GM19452 (cell line): ENCODE measurements at regions not wholly inside any gene's neighbourhood (a gene's known extent, or its start where the extent isn't known, plus 50 kb on each side); places are given as distances from the start of the nearest gene placed in this dataset.
"Not testable (repeated sequence)": the region's sequence is repeated elsewhere in the genome, so short reads cannot be mapped to it uniquely, and the experiment has no call there.

Experiments
- ATAC-seq: cut with Tn5 transposase; IDR thresholded peaks from one replicate; pipeline ENCODE4 v1.9.1; 2021; ENCODE audit not compliant: unreplicated experiment

DNA sequence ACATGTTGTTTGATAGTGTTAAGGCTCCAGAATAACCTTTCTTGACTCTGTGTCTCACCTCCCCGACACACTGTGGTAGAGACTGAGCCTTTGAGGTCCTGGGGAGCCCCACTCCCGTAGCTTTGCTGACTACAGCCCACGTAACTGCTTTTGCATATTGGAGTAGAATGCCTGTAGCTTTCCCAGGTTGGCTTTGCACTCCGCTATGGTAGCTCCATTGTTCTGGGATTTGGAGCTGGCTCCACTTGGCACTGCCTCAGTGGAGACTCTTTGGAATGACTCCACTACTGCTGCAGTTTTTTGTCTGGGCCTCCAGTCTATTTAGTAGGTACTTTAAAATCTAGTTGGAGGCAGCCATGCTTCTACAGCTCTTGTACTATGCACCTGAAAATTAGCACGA, 56.2 kb upstream of the ANXA1 start:
- ATAC-seq: no peak

DNA sequence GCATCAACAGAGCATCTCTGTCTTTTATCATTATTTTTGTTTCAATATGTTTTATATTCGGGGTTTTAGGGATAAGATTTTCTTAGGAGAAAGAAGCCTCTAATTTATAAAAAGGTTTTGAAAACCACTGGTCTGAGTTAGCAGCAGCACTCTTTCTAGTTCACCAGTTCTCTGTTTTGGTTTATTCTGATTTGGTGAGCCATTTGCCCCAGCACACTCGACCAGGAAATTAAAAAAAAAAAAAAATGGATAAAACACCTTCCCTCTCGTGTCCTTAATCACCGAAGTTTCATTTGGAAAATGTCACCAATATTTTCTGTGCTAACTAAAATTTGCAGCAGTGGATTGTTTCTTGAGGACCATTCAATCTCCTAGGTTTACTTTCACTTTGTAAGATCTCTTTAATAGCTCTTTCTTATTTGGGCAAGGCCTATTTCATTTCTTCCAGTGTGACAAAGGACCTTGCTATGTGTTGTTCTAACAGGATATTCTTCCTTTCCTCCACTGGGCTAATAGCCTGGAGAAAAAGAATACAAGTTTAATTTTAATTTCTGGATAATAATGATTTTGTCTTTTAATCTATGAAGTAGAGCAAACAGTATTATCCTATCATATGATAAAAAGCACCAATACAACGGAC, 57.8 kb upstream of the ANXA1 start:
- ATAC-seq: no peak

DNA sequence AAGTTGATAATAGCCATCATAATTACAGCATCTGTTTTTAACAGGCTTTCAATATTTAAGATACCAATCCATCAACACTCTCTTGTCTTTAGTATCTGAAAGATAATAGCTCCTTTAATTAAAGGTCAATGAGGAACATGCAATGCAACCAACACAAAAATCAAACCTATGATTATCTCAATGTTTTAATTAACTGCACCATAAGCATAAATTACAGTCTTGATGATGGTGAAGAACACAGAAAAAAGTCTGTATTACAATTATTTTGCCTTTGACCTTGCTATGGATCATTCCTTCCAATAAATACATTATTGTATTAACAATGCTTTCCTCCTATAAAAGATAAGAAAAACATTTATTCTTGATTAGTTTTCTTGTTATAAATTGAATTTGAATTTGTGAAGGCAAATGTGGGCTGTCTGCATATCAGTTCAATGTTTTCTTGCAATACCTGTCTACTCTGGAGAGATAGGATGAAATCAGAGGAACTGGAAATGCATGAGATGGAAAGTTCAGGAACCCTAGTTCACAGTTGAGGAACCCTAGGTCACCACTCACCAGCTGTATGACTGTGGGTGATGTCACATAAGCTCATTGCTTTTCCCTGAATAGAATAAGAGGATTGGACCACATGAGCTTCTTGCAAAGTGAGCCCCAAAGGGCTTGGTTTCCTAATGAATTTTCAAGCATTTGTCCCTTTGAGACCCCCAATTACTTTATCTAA, 58.5 kb upstream of the ANXA1 start:
- ATAC-seq: no peak

DNA sequence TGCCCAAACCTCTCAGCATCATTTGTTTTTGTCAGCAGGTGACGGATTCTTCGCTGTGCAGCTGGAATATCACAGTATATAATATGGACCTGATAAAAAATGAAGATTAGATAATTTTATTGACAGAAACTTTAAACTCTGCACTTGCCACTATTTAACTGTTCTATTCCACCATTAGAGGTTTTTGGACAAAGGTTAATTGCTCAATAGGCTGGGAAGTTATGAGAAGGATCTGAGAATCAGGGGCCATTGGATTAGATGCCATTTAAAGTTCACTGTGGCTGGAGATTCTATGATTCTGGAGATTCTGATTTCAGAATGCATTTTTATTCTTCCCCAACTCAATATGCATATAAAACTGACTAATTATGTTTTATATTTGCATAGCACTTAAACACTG, 59.8 kb upstream of the ANXA1 start:
- no peak for ATAC-seq

DNA sequence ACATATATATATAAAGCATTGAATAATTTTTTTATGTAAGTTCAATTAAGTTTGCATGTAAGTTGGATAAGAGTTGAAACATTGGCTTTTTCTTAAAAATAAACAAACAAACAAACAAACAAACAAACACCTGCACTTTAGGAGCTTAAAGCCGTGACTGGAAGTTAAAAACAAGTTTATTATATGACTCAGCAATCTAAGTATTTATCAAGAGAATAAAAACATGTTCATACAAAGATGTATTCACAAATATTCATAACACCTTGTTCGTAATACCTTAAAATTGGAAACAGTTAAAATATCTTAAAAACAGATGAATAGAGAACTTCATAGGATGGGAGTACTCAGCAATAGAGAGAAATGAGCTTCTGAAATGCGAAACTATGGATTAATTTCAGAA, 61.5 kb upstream of the ANXA1 start:
- no peak for ATAC-seq

DNA sequence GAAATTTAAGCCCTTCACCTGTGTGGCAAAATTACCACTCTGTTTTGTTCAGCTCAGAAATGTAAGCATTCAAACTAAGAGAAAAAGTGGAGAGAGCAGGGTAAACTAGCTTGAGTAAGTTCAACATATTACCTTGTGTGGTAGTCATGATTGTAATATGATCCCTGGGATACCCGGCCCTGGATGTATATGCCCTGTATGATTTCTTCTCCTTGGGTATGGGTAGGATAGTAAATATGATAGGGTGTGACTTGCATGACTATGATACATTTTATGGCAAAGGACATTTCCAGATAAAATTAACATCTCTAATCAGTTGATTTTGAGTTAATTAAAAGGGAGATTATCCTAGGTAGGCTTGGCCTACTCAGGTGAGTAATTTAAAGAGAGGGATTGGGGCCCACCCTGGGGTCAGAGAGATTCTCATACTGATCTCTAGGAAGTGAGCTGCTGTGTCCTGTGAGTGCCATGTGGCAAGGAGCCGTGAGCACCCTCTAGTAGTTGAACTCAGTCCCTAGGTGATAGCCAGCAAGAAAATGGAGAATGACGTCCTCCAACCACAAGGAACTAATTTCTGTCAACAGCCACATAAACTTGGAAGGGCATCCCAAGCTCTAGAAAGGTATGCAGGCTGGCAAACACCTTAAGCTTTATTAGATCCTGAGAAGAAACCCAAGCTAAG, 62.2 kb upstream of the ANXA1 start:
- no peak for ATAC-seq

DNA sequence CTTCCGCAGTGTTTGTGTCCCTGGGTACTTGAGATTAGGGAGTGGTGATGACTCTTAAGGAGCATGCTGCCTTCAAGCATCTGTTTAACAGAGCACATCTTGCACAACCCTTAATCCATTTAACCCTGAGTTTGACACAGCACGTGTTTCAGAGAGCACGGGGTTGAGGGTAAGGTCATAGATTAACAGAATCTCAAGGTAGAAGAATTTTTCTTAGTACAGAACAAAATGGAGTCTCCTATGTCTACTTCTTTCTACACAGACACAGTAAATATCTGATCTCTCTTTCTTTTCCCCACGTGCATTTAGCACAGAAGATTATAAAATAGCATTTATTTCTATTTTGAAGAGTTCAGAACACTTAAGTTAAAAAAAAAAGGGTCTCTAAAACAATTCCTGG, 63.8 kb upstream of the ANXA1 start:
- ATAC-seq: not testable (repeated sequence)

DNA sequence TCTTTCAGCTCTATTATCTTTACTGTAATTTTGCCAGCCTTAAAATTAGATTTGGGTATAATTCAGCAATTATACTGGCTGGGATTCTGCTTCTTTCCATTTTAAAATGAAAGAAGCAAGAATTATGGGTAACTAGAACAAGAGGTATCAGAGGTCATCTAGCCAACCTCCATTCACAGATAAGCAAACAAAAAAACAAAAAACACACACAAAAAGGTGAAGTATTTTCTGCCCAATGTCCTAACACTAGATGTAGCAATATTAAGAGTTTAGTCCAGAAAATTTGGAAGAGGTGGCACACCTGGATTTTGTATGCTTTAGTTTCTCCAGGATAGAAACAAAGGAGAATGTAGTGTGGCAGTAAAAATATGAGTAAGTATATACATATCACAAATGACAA, 68.1 kb upstream of the ANXA1 start:
- ATAC-seq: no peak

DNA sequence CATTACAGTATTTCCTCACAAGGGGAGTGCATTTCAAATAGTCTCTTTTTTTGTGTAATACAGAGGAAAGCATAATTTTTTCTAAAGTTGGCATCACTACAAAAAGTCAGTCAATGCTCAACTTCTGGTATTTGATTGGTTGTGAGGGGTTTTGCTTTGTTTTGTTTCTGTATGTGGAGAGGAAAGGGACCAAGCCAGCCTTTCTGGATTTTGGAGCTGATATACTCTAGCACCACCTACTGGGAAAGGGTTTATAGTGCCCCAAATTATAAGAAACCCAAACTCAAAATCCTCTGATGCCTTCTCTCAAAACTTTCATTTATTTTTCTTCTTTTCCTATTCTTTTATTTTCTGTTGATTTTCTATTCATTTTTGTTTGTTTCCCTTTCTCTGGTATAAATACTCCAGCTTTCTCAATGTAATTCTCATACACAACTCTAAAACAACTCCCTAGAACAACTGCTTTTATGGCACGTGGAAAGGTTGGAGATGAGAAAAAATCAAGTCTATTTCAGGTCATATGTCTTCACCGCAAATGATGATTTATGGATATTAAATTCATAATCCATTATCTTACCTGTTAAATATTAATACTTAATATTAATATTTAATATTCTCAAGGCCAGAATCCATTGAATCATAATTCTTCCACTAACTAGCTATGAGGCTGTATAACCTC, 69.5 kb upstream of the ANXA1 start:
- ATAC-seq: no peak

DNA sequence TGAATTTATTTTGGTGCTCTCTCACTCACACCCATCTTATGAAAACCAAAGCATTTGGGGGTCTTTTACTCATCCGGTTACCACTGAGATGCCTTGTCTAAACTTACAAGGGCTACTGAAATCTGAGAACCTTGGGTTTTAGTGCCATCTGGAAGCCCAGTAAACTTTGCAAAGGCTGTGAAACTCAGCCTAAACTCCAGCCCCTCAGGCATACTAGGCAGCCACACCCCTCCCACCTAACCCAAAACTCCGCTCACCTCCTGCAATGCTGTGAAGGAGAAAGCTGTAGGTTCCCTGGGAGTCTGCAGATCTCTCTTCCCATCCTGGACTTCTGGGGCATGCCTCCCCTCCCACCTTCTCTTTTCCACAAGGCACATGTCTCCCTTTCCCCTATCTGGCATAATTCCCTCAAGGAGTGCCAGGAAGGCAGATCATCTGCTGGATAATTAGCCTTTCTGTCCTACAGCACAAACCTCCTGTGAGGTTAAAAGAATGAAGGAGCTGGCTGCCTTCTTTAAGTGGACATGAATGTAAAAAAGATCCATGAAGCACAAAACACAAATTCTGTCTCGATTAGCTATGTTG, 71.5 kb upstream of the ANXA1 start:
- ATAC-seq: no peak

DNA sequence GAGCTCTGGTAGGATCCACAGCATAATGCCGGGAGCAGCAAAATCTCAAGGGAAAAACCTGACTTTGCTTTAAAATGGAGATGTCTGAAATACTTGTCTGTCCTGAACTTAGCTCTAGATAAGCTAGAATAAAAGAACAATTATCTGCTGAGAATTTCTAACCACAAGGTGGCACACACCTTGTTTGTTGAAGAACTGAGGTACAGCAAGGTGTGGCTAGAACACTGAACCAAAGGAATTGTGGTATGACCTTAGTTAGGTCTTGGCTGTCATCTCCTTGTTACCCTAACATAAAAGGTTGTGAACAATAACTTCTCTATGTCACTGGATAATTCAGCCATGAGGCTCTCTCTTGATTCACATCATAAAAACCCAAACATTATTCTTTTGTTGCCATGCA, 72.3 kb upstream of the ANXA1 start:
- no peak for ATAC-seq

DNA sequence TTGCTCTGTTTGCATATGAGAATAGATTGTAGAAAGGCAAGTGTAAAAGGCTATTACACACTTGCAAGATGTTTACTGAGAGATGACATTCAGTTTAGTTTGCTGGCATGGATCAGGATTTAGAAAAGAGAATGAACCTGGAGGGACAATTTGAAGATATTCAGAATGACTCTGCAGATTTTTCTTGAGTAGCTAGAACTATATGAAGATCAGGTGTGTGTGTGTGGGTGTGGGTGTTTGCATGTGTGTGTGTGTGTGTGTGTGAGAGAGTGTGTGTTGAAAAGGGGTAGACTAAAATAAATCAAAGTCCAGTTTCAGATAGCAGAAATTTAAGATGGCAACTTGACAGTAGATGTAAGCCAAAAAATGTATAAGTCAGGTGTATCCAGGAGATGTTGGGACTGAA, 74.0 kb upstream of the ANXA1 start:
- ATAC-seq: no peak

DNA sequence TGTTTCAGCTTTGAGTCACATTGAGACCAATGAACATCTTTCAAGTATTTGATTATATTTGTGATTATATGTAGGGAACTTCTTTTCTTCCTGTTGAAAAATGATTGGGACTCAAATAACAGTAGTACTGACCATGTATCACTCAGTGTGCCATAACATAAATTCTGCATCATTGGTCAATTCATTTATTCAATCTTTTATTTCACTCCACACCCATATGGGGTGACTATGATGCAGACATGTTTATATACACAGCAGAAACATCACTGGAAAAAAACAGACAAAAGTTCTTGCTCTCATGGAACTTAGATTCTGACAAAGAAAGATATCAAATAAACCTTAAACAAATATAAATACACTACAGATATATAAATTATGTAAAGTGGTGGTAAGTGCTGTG, 74.7 kb upstream of the ANXA1 start:
- ATAC-seq: no peak

DNA sequence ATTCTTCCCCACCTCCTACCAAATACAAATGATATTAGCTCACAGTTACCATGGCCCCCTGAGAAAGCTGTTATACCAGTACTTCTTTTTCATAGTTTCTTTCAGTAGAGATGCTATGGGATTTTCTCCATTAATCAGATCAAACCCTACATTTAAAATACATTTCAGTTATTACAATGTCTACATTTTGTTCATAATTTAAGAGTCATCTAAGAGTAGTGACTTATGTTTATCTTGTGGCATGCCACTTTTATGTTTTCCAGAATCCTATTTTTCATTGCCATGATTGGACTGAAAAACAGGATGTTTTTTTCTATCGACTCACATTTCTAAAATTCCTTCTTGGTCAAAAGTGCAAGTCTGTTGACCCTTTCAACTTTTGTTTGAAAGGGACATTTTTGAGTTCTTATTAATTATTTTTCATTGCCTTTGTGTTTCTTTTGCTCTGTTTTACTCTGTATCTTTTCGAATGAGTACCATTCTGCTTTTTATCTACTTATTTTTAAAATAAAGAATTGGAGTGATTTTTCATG, 77.4 kb upstream of the ANXA1 start:
- ATAC-seq: no peak

DNA sequence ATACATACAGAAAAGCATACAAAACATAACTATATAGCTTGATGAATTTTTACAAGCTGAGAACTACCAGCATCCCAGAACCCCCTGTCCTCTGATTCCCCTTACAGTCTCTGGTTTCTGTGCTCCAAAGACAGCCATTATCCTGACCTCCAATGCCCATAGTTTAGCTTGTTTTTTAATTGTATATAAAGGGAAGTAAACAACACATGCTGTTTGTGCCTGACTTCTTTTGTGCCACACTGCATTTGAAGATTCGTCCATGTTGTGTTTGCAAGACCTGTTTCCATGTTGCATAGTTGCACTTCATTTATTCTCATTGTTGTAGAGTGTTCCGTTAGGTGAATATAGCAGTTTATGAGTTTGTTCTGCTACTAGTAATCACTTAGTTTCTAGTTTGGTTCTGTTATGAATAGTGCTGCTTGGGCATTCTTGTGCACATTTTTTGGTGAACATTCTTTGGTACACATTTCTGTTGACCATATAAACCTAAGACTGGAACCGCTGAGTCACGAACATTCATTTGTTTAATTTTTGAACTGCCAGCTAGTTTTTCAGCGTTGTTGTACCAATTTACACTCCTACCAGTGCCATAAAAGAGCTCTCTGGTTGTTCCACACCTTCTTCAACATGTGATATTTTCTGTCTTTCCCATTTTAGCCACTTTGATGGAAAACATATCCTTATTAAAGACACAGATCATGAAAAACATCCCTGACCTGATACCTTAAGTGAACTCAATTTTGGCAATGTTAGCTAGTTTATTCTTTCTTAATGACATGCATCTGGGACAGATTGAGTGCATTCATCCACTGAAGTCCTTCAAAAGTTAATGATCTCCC, 78.1 kb upstream of the ANXA1 start:
- no peak for ATAC-seq

DNA sequence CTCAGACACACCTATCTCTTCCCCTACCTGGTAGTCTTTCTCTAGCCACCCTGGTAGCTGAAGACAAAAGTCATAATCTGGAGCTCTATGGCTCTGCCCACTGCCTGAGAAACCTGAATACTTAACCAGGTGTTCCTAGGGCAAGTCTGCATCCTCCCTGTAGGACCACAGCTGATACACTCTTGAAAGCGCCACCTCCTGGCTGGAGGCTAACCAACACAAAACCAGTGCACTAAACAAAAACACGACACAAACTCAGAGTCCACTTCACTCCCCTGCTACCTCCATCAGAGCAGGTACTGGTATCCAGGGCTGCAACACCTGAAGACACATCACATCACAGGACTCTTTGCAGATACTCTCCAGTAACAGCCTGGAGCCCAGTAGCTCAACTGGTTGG, 84.6 kb upstream of the ANXA1 start:
- ATAC-seq: no peak

DNA sequence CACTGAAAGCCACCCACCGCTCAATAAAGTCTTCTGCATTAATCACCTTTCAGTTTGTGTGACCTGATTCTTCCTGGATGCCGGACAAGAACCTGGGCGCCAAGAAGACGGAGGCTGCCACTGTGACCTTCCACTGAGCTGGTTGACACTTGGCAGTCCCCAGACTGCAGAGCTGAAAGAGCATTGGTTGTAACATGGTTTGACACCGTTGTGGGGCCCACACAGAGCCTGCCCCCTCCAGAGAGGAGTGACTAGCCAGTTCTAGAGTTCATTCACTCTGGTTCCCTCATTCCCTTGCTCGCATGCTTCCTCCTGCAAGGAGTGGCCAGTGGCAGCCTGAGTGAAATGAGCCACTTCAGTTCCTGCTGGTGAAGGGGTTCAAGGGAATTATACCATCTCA, 86.2 kb upstream of the ANXA1 start:
- no peak for ATAC-seq

DNA sequence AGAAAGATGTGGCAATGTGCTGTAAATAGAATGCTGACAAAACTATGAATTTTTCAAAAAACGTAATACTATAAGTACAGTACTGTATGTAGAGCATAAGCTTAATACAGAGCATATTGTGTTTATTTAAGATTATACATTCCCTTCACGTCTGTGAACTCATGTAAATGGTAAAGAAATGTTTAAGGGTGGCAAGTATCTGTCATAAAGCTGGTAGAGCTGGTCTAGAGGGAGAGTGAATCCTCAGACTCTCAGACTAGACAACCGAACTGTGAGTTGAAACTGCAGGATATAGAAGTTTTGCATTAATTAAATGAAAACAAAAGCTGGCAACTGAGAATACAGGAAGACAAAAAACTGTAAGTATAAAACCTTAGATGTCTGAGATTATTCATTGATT, 87.3 kb upstream of the ANXA1 start:
- ATAC-seq: no peak

DNA sequence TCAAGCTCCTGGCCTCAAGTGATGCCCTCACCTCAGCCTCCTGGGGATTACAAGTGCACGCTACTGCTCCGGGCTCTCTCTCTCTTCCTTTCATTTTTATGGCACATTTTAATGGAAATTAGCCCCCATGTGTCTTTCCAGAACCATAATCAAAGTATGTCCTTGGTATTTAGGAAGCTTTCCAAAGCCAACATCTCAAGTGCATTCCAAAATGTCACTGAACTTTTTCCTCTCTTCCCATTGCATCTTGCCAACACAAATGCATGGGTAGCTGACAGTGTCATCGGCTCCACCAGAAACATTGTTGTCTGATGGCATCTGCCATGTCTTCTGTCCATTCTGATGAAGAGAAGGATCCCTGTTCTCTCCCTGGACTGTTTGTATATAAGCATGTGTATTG, 90.5 kb upstream of the ANXA1 start:
- ATAC-seq: no peak

DNA sequence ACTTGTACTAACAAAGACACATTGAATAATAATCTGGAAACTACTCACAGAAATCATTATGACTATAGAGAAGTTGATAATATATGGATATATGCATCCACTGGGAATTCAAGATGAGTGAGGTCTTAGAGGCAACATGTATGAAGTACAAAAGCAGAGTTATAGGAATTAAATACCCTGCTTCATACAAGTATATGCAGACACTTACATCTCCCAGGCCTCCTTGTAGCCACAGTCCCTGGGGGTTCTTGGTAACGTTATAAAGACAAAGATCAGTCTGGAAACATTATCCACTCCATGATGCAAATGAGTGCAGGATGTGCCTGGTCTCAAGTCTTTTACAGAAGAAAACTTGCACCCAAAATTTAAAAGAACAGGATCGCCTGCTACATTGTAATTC, 92.4 kb upstream of the ANXA1 start:
- ATAC-seq: no peak
